Endothelial cell of umbilical vein (primary cell): ENCODE measurements at regions not wholly inside any gene's neighbourhood (a gene's known extent, or its start where the extent isn't known, plus 50 kb on each side); places are given as distances from the start of the nearest gene placed in this dataset.

Experiments used
- BruUV-seq: library from RNA; stranded (reverse); fragments of 400-500 nt; replicated peaks from 2 replicates; lab custom pipeline; 2021; lab: Mats Ljungman, UMichigan
- CTCF ChIA-PET: fragments of 300-600, 350-600 bp; sonication (Branson Sonifier 250); formaldehyde crosslinking; loops from one replicate; lab custom pipeline; 2021; ENCODE audit warnings: antibody characterized with exemption, inconsistent platforms; lab: Charles Lee
- POLR2A ChIA-PET: fragments of 300-600, 350-600 bp; sonication (Branson Sonifier 250); formaldehyde crosslinking; loops from one replicate; lab custom pipeline; 2021; ENCODE audit warnings: antibody characterized with exemption, inconsistent platforms; lab: Charles Lee
- DNase-seq: peaks from one replicate; pipeline ENCODE4 v3.0.0-alpha.2; 2011; ENCODE audit warnings: low read depth, low spot score
- FAIRE-seq: peaks from 2 replicates; lab custom pipeline; 2011; peaks lifted over from hg19 to GRCh38; lab: Jason Lieb, UNC
- H2AFZ ChIP-seq: 2 replicates; pipeline ENCODE4 v1.6.0; 2012; ENCODE audit warnings: low read depth, low read length, control low read depth, inconsistent platforms
- H3K27ac ChIP-seq: 2 replicates; pipeline ENCODE4 v1.5.1; 2011; ENCODE audit warnings: low read depth, mild to moderate bottlenecking, control low read depth, low read length, moderate library complexity; ENCODE audit not compliant: insufficient read depth
- H3K27me3 ChIP-seq, 2 experiments: 2 replicates each; pipeline versions ENCODE4 v1.6.0 to v1.6.1; 2011; ENCODE audit warnings: low read length in 2 of 2, mixed read lengths in 1 of 2; ENCODE audit not compliant: control insufficient read depth in 2 of 2, insufficient read depth in 2 of 2
- H3K36me3 ChIP-seq, 2 experiments: 2 replicates in 1 of 2; 3 replicates in 1 of 2; pipeline ENCODE4 v1.5.1; 2011; ENCODE audit warnings: low read length in 2 of 2, mild to moderate bottlenecking in 1 of 2, moderate library complexity in 1 of 2; ENCODE audit not compliant: control insufficient read depth in 2 of 2, insufficient read depth in 2 of 2; ENCODE audit errors: extremely low read depth in 1 of 2
- H3K4me1 ChIP-seq: 3 replicates; pipeline ENCODE4 v1.5.1; 2011; ENCODE audit warnings: mild to moderate bottlenecking, low read length; ENCODE audit not compliant: control insufficient read depth, insufficient read depth; ENCODE audit errors: extremely low read depth
- H3K4me2 ChIP-seq: 2 replicates; pipeline ENCODE4 v1.6.1; 2011; ENCODE audit warnings: low read length, control low read depth, mixed read lengths; ENCODE audit not compliant: insufficient read depth
- H3K4me3 ChIP-seq, 3 experiments: fragments of 200-600 bp in 1 of 3; sonication (generic), shearing (Covaris generic) in 1 of 3; replicated peaks in 1 of 3; 2 replicates each; pipeline ENCODE4 v1.5.1; 2011 to 2016; ENCODE audit warnings: control low read depth in 3 of 3, low read length in 3 of 3, mild to moderate bottlenecking in 2 of 3, inconsistent platforms in 1 of 3, low read depth in 1 of 3, moderate library complexity in 1 of 3; ENCODE audit not compliant: insufficient read depth in 1 of 3
- H3K79me2 ChIP-seq: 2 replicates; pipeline ENCODE4 v1.6.0; 2012; ENCODE audit warnings: low read length, inconsistent platforms; ENCODE audit not compliant: control insufficient read depth, insufficient read depth
- H3K9ac ChIP-seq: replicated peaks from 2 replicates; pipeline ENCODE3; 2011; ENCODE audit warnings: low read length, control low read depth; ENCODE audit not compliant: insufficient read depth; ENCODE audit errors: extremely low read depth
- H3K9me1 ChIP-seq: replicated peaks from 3 replicates; pipeline ENCODE4 v1.6.0; 2011; ENCODE audit warnings: mild to moderate bottlenecking, low read length; ENCODE audit not compliant: control insufficient read depth, insufficient read depth; ENCODE audit errors: extremely low read depth
- H3K9me3 ChIP-seq: replicated peaks from 2 replicates; pipeline ENCODE4 v1.5.1; 2012; ENCODE audit warnings: low read length, inconsistent platforms; ENCODE audit not compliant: control insufficient read depth, insufficient read depth
- H4K20me1 ChIP-seq: replicated peaks from 2 replicates; pipeline ENCODE3; 2011; ENCODE audit warnings: mild to moderate bottlenecking, low read length; ENCODE audit not compliant: control insufficient read depth, insufficient read depth; ENCODE audit errors: extremely low read depth
- EZH2 ChIP-seq: IDR thresholded peaks from 2 replicates; pipeline ENCODE4 v1.6.1; 2012; ENCODE audit warnings: borderline replicate concordance, low read depth, mild to moderate bottlenecking, moderate library complexity, low read length, inconsistent platforms; ENCODE audit not compliant: severe bottlenecking
- FOS ChIP-seq: IDR thresholded peaks from 2 replicates; pipeline ENCODE4 v1.6.1; 2011; ENCODE audit warnings: mild to moderate bottlenecking, low read length, moderate library complexity, borderline replicate concordance; ENCODE audit not compliant: insufficient read depth
- GATA2 ChIP-seq: IDR thresholded peaks from 2 replicates; pipeline ENCODE4 v1.7.0; 2011; ENCODE audit warnings: low read depth, mild to moderate bottlenecking, moderate library complexity, mixed read lengths, low read length; ENCODE audit not compliant: insufficient read length, insufficient read depth
- JUN ChIP-seq: IDR thresholded peaks from 2 replicates; pipeline ENCODE4 v1.6.1; 2011; ENCODE audit warnings: borderline replicate concordance, low read depth; ENCODE audit not compliant: insufficient read length, insufficient read depth
- MYC ChIP-seq: IDR thresholded peaks from one replicate; pipeline ENCODE4 v1.6.1; 2011; ENCODE audit warnings: mild to moderate bottlenecking, low read depth, low read length
- POLR2A ChIP-seq: IDR thresholded peaks from 2 replicates; pipeline ENCODE4 v1.6.1; 2012; ENCODE audit warnings: low read depth, mild to moderate bottlenecking, control low read depth, low read length
- POLR2AphosphoS5 ChIP-seq: IDR thresholded peaks from 2 replicates; pipeline ENCODE4 v1.6.1; 2012; ENCODE audit warnings: low read depth, mild to moderate bottlenecking, control low read depth, low read length, moderate library complexity; ENCODE audit not compliant: insufficient read depth
- dilution Hi-C: fragments of 300-500 bp; cut with MboI; formaldehyde crosslinking; loops from one replicate; pipeline ENCODE4 v1.15.0; 2019; ENCODE audit warnings: low sequenced_read_pairs; ENCODE audit not compliant: extremely low pct_ligation_motif_present
- intact Hi-C: fragments of 100-400 bp; cut with micrococcal nuclease; formaldehyde crosslinking; loops from one replicate; pipeline ENCODE4 v1.10.0; 2022
- TF ChIP-seq, protein P1 (sequence below), 2 donors: IDR thresholded peaks; 1 replicate in 1 of 2; 2 replicates in 1 of 2; pipeline ENCODE4 v1.5.1; 2011; ENCODE audit warnings: low read length in 2 of 2, mild to moderate bottlenecking in 2 of 2, moderate library complexity in 2 of 2, control low read depth in 1 of 2, inconsistent platforms in 1 of 2, low read depth in 1 of 2; ENCODE audit not compliant: insufficient read depth in 1 of 2; ENCODE audit errors: extremely low read depth in 1 of 2
- TF ChIP-seq, protein P2 (sequence below): IDR thresholded peaks from 2 replicates; pipeline ENCODE4 v1.6.1; 2011; ENCODE audit not compliant: insufficient read depth, insufficient read length

DNA sequence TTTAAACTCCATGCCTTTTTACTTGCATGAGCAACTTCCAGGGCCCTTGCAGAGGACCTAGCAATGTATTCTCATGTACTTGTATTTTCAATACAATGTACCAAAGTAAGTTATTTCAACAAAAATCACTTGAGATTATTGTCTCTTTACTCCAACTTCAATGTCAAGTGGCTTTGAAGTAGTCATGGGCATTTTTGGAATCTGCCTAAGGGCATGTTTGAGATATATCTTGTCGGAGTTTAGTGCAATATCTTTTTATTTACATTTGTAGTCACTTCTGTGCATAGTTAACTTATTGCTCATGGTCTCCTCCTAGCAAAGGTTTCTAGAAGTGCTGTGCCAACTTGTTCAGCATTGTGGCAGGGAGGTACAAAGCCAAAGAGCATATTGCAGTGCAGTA lies 508.7 kb upstream of the SEMA3D start:
- H3K4me3 ChIP-seq: no peak overlapping the region
- no peak for FAIRE-seq
- BruUV-seq: no TSS peak
- no peak for DNase-seq
- dilution Hi-C loops (no loop called here), intact Hi-C loops (no loop called here)
- no peak for TF ChIP-seq MYC
- no peak for TF ChIP-seq EZH2
- TF ChIP-seq, protein P1, sequence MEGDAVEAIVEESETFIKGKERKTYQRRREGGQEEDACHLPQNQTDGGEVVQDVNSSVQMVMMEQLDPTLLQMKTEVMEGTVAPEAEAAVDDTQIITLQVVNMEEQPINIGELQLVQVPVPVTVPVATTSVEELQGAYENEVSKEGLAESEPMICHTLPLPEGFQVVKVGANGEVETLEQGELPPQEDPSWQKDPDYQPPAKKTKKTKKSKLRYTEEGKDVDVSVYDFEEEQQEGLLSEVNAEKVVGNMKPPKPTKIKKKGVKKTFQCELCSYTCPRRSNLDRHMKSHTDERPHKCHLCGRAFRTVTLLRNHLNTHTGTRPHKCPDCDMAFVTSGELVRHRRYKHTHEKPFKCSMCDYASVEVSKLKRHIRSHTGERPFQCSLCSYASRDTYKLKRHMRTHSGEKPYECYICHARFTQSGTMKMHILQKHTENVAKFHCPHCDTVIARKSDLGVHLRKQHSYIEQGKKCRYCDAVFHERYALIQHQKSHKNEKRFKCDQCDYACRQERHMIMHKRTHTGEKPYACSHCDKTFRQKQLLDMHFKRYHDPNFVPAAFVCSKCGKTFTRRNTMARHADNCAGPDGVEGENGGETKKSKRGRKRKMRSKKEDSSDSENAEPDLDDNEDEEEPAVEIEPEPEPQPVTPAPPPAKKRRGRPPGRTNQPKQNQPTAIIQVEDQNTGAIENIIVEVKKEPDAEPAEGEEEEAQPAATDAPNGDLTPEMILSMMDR (IDR thresholded peaks at IDR 0.05; ENCODE audit: extremely low read depth in 1 of 2, insufficient read depth in 1 of 2, low read depth in 1 of 2, low read length in 2 of 2): no peak
- TF ChIP-seq, protein P2, sequence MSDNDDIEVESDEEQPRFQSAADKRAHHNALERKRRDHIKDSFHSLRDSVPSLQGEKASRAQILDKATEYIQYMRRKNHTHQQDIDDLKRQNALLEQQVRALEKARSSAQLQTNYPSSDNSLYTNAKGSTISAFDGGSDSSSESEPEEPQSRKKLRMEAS: no peak
- TF ChIP-seq POLR2AphosphoS5: no peak
- no peak for TF ChIP-seq FOS
- TF ChIP-seq POLR2A: no peak
- TF ChIP-seq GATA2: no peak
- no peak for TF ChIP-seq JUN
- no peak overlapping the region for H3K27ac ChIP-seq
- H3K27me3 ChIP-seq: no peaks in the 10 kb centered on the region
- no peak overlapping the region for H3K9ac ChIP-seq
- no peaks in the 10 kb centered on the region for H3K4me1 ChIP-seq
- no peaks in the 10 kb centered on the region for H3K9me1 ChIP-seq
- H2AFZ ChIP-seq: no peak overlapping the region
- no peaks in the 10 kb centered on the region for H4K20me1 ChIP-seq
- POLR2A ChIA-PET: no interaction called here
- CTCF ChIA-PET: interaction anchor here (1.6 kb wide), 1 partner anchor 54 kb away, joined by 5 read pairs; no protein-coding TSS in a partner anchor
- H3K9me3 ChIP-seq: no peaks in the 10 kb centered on the region
- H3K4me2 ChIP-seq: no peak overlapping the region
- no peaks in the 10 kb centered on the region for H3K36me3 ChIP-seq
- H3K79me2 ChIP-seq: no peaks in the 10 kb centered on the region
